Panc1 (cell line): ENCODE measurements at regions not wholly inside any gene's neighbourhood (a gene's known extent, or its start where the extent isn't known, plus 50 kb on each side); places are given as distances from the start of the nearest gene placed in this dataset.

Experiments used
- ATAC-seq: fragments of 200-7000 bp; cut with Tn5 transposase; 2 replicates; pipeline ENCODE4 v1.9.1; 2020; ENCODE audit warnings: mild to moderate bottlenecking, moderate library complexity
- BruUV-seq: library from RNA; stranded (reverse); fragments of 400-500 nt; replicated peaks from 2 replicates; lab custom pipeline; 2021; lab: Mats Ljungman, UMichigan
- CTCF ChIA-PET: fragments of 300-600 bp; sonication (Branson Sonifier 250); formaldehyde crosslinking; loops from one replicate; lab custom pipeline; 2022; ENCODE audit warnings: antibody characterized with exemption; lab: Charles Lee
- POLR2A ChIA-PET: fragments of 300-600 bp; sonication (Branson Sonifier 250); formaldehyde crosslinking; loops from one replicate; lab custom pipeline; 2022; ENCODE audit warnings: antibody characterized with exemption; lab: Charles Lee
- DNase-seq: peaks from one replicate; pipeline ENCODE4 v3.0.0-alpha.2; 2010; ENCODE audit warnings: low read depth, low spot score
- H3K27ac ChIP-seq: 2 replicates; pipeline ENCODE4 v1.5.1; 2011; ENCODE audit warnings: mild to moderate bottlenecking, low read length, inconsistent platforms
- H3K27me3 ChIP-seq: fragments of 200-500 bp; sonication (Bioruptor generic); 2 replicates; pipeline ENCODE4 v1.6.0; 2014; ENCODE audit warnings: low read length, inconsistent platforms; ENCODE audit not compliant: control insufficient read depth, insufficient read depth
- H3K36me3 ChIP-seq: fragments of 200-500 bp; sonication (Bioruptor generic); 2 replicates; pipeline ENCODE4 v1.5.1; 2014; ENCODE audit warnings: inconsistent platforms, mild to moderate bottlenecking, low read length, moderate library complexity; ENCODE audit not compliant: control insufficient read depth, insufficient read depth
- H3K4me1 ChIP-seq: 2 replicates; pipeline ENCODE4 v1.5.1; 2011; ENCODE audit warnings: inconsistent platforms, mild to moderate bottlenecking, low read length, moderate library complexity; ENCODE audit not compliant: control insufficient read depth, insufficient read depth
- H3K4me3 ChIP-seq, 2 experiments: 2 replicates each; pipeline ENCODE4 v1.5.1; 2011 to 2012; ENCODE audit warnings: low read depth in 2 of 2, low read length in 2 of 2, mild to moderate bottlenecking in 2 of 2, inconsistent platforms in 1 of 2, moderate library complexity in 1 of 2
- H3K9me3 ChIP-seq: fragments of 200-500 bp; sonication (Bioruptor generic); 2 replicates; pipeline ENCODE4 v1.5.1; 2014; ENCODE audit warnings: low read depth, mild to moderate bottlenecking, inconsistent platforms, low read length, moderate library complexity; ENCODE audit not compliant: control insufficient read depth, insufficient read depth
- CTCF ChIP-seq: fragments of 450-650 bp; IDR thresholded peaks from 2 replicates; pipeline ENCODE4 v1.5.1; 2017; ENCODE audit warnings: mild to moderate bottlenecking
- POLR2AphosphoS5 ChIP-seq: IDR thresholded peaks from 2 replicates; pipeline ENCODE4 v1.6.1; 2012; ENCODE audit warnings: mild to moderate bottlenecking, low read depth, low read length, moderate library complexity
- REST ChIP-seq, 2 experiments: IDR thresholded peaks; 2 replicates each; pipeline ENCODE4 v1.6.1; 2011 to 2012; ENCODE audit warnings: low read depth in 2 of 2, control low read depth in 1 of 2, low read length in 1 of 2, mild to moderate bottlenecking in 1 of 2, moderate library complexity in 1 of 2; ENCODE audit not compliant: insufficient read depth in 1 of 2
- SIN3A ChIP-seq: IDR thresholded peaks from 2 replicates; pipeline ENCODE4 v1.6.1; 2012; ENCODE audit warnings: low read depth, mild to moderate bottlenecking, low read length, moderate library complexity, borderline replicate concordance; ENCODE audit not compliant: insufficient read depth
- TCF7L2 ChIP-seq: IDR thresholded peaks from 2 replicates; pipeline ENCODE4 v1.6.1; 2011; ENCODE audit warnings: mild to moderate bottlenecking, low read depth, low read length, inconsistent platforms
- in situ Hi-C: cut with HindIII; loops from 2 replicates; pipeline ENCODE4 v1.10.0; 2016; ENCODE audit warnings: low sequenced_read_pairs, low pct_unique_long_range_greater_than_20kb
- intact Hi-C: fragments of 100-400 bp; cut with micrococcal nuclease; formaldehyde crosslinking; loops from one replicate; pipeline ENCODE4 v1.10.0; 2022; ENCODE audit not compliant: unreplicated experiment

GRCh38 chr9:86734771-86735170 lies 212.5 kb downstream of the GAS1 start:
- ATAC-seq (no peak), DNase-seq (no peak)
- no peaks in the 10 kb centered on the region for H3K4me1 ChIP-seq
- H3K27me3 ChIP-seq, result no peaks in the 10 kb centered on the region
- CTCF ChIA-PET, result no interaction called here
- H3K27ac ChIP-seq, result no peak overlapping the region
- POLR2A ChIA-PET, result no interaction called here
- no peaks in the 10 kb centered on the region for H3K36me3 ChIP-seq
- intact Hi-C loops (no loop called here), in situ Hi-C loops (no loop called here)
- no peak for TF ChIP-seq SIN3A
- H3K4me3 ChIP-seq, result no peak overlapping the region
- BruUV-seq, result no TSS peak
- H3K9me3 ChIP-seq, result no peaks in the 10 kb centered on the region

- no peak for DNase-seq
- BruUV-seq, result no TSS peak
- CTCF ChIA-PET, result no interaction called here
These were observed 213.4 kb downstream of the GAS1 start for GRCh38 chr9:86733929-86734328.

More at GRCh38 chr9:86733929-86734328, 213.4 kb downstream of the GAS1 start:
- Histone ChIP-seq H3K36me3 (no peaks in the 10 kb centered on the region), H3K27me3 (no peaks in the 10 kb centered on the region), H3K9me3 (no peaks in the 10 kb centered on the region), H3K4me3 (no peak overlapping the region), H3K4me1 (no peaks in the 10 kb centered on the region), H3K27ac (no peak overlapping the region)
- TF ChIP-seq TCF7L2, result no peak
- no peak for TF ChIP-seq REST (IDR thresholded peaks at IDR 0.05; ENCODE audit: insufficient read depth in 1 of 2, low read depth in 2 of 2, low read length in 1 of 2)
- no peak for TF ChIP-seq SIN3A
- TF ChIP-seq POLR2AphosphoS5, result no peak
- no peak for TF ChIP-seq CTCF
- intact Hi-C loops (no loop called here), in situ Hi-C loops (no loop called here)
- no peak for ATAC-seq
- POLR2A ChIA-PET, result no interaction called here
